ENCODE measurements at regions not wholly inside any gene's neighbourhood (a gene's known extent, or its start where the extent isn't known, plus 50 kb on each side); places are given as distances from the start of the nearest gene placed in this dataset.

DNA sequence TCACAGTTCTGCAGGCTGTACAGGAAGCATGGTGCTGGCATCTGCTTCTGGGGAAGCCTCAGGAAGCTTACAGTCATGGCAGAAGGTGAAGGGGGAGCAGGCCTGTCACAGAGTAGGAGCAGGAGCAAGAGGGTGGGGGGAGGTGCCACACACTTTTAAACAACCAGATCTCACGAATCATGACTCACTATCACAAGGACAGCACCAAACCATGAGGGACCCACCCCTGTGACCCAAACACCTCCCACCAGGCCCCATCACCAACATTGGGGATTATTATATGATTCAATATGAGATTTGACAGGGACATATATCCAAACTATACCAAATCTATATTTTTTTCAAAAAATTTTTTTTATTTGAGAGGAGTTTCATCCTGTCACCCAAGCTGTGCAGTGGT, 51.0 kb upstream of the GLS start:
- Histone ChIP-seq H3K27ac (replicated peaks) (no peak overlapping the region), H3K4me3 (replicated peaks; ENCODE audit: insufficient read depth, low read length) (no peak overlapping the region), H3K27me3 (ENCODE audit: insufficient read depth, poor library complexity, severe bottlenecking) (no peaks in the 10 kb centered on the region)
- no peak for DNase-seq (ENCODE audit: low read depth in 1 of 2, low spot score in 1 of 2)
- TF ChIP-seq GABPA (IDR thresholded peaks at IDR 0.05; ENCODE audit: low read depth), result no peak
- no peak for TF ChIP-seq POLR2AphosphoS5 (IDR thresholded peaks at IDR 0.05; ENCODE audit: low read depth)
- TF ChIP-seq SPI1 (IDR thresholded peaks at IDR 0.05; ENCODE audit: borderline replicate concordance, low read depth), result no peak
- no peak for TF ChIP-seq REST (IDR thresholded peaks at IDR 0.05; ENCODE audit: insufficient replicate concordance, low read depth)
- no peak for TF ChIP-seq CTCF (IDR thresholded peaks at IDR 0.05; ENCODE audit: insufficient read depth, low read length)

Measured in HL-60 (cell line).